Activated B cell treated with CpG ODN at 0.5 μM for 24 hours (primary cell): ENCODE measurements at regions not wholly inside any gene's neighbourhood (a gene's known extent, or its start where the extent isn't known, plus 50 kb on each side); places are given as distances from the start of the nearest gene placed in this dataset.

Source experiments
- ATAC-seq: fragments of 200-7000 bp; cut with Tn5 transposase; one replicate; pipeline ENCODE4 v1.10.0; 2021; ENCODE audit warnings: low read depth, mild to moderate bottlenecking, moderate library complexity
- CTCF ChIA-PET: fragments of 350-600 bp; sonication (Branson Sonifier 250); formaldehyde crosslinking; loops from one replicate; lab custom pipeline; 2021; ENCODE audit warnings: antibody characterized with exemption; lab: Charles Lee
- POLR2A ChIA-PET: fragments of 350-600 bp; sonication (Branson Sonifier 250); formaldehyde crosslinking; loops from one replicate; lab custom pipeline; 2021; ENCODE audit warnings: antibody characterized with exemption; lab: Charles Lee
- DNase-seq: peaks from one replicate; pipeline ENCODE4 v3.0.0; 2022
- H3K27ac Mint-ChIP-seq: one replicate; pipeline ENCODE4 v1.8.0; 2020; ENCODE audit warnings: mixed read lengths
- H3K27me3 Mint-ChIP-seq: one replicate; pipeline ENCODE4 v1.8.0; 2021; ENCODE audit warnings: mixed read lengths
- H3K36me3 Mint-ChIP-seq: one replicate; pipeline ENCODE4 v1.8.0; 2021; ENCODE audit warnings: low read depth, mixed read lengths
- H3K4me1 Mint-ChIP-seq: one replicate; pipeline ENCODE4 v1.8.0; 2021; ENCODE audit warnings: mixed read lengths
- H3K4me3 Mint-ChIP-seq: one replicate; pipeline ENCODE4 v1.8.0; 2020; ENCODE audit warnings: mild to moderate bottlenecking, mixed read lengths
- H3K9me3 Mint-ChIP-seq: one replicate; pipeline ENCODE4 v1.8.0; 2020; ENCODE audit warnings: mixed read lengths
- intact Hi-C: fragments of 100-400 bp; cut with micrococcal nuclease; formaldehyde crosslinking; loops from one replicate; pipeline ENCODE4 v1.15.1; 2024
- TF ChIP-seq, protein P1 (sequence below): fragments of 200-600 bp; IDR thresholded peaks from one replicate; pipeline ENCODE4 v1.8.0; 2022; ENCODE audit warnings: antibody characterized with exemption, mild to moderate bottlenecking

DNA sequence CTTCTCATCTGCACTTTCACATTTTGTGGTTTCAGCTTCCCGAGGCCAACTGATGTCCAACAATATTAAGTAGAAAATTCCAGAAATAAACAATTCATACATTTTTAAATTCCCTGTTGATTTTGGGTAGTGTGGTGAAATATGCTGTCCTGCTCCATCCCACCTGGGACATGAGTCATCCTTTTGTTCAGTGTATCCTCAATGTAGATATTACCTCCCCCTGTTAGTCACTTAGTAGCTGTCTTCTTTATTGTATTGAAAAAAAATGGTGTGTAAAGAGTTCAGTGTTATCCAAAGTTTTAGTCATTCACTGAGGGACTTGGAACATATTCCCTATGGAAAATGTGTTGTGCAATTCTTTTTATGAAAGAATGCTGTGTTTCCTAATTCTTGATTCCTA, 348.1 kb downstream of the SOCS6 start:
- no peak overlapping the region for H3K27ac Mint-ChIP-seq
- CTCF ChIA-PET: no interaction called here
- TF ChIP-seq, protein P1, sequence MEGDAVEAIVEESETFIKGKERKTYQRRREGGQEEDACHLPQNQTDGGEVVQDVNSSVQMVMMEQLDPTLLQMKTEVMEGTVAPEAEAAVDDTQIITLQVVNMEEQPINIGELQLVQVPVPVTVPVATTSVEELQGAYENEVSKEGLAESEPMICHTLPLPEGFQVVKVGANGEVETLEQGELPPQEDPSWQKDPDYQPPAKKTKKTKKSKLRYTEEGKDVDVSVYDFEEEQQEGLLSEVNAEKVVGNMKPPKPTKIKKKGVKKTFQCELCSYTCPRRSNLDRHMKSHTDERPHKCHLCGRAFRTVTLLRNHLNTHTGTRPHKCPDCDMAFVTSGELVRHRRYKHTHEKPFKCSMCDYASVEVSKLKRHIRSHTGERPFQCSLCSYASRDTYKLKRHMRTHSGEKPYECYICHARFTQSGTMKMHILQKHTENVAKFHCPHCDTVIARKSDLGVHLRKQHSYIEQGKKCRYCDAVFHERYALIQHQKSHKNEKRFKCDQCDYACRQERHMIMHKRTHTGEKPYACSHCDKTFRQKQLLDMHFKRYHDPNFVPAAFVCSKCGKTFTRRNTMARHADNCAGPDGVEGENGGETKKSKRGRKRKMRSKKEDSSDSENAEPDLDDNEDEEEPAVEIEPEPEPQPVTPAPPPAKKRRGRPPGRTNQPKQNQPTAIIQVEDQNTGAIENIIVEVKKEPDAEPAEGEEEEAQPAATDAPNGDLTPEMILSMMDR: no peak
- DNase-seq (no peak), ATAC-seq (no peak)
- H3K4me3 Mint-ChIP-seq: no peak overlapping the region
- no peaks in the 10 kb centered on the region for H3K36me3 Mint-ChIP-seq
- POLR2A ChIA-PET: no interaction called here
- no peaks in the 10 kb centered on the region for H3K4me1 Mint-ChIP-seq
- H3K9me3 Mint-ChIP-seq: no peaks in the 10 kb centered on the region
- H3K27me3 Mint-ChIP-seq: no peaks in the 10 kb centered on the region
- intact Hi-C loops: no loop called here

DNA sequence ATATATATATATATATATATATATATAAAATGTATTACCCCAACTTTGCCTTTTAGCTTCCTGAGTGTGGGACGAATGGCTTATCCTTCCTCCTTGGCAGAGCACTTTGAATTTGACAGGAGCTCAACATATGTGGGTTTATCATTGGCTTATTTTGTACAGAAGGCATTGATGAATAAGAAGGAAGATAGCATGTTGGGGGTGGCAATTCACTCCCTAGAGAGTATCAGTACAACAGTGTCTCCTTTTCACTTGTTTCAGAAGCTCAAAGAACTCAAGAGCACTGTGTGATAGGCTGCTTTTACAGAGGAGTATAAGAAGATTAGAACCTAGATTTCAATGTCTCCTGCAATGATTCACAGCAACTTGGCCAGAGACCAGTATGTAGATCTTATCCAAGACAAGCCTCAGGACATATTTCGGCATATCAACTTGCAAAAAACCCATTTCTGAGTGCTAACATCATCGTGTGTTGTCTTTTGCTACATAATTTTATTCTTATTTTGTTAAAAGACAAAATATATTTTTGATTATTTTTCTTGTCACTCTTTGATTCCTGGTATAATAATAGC, 345.8 kb downstream of the SOCS6 start:
- no peaks in the 10 kb centered on the region for H3K36me3 Mint-ChIP-seq

DNA sequence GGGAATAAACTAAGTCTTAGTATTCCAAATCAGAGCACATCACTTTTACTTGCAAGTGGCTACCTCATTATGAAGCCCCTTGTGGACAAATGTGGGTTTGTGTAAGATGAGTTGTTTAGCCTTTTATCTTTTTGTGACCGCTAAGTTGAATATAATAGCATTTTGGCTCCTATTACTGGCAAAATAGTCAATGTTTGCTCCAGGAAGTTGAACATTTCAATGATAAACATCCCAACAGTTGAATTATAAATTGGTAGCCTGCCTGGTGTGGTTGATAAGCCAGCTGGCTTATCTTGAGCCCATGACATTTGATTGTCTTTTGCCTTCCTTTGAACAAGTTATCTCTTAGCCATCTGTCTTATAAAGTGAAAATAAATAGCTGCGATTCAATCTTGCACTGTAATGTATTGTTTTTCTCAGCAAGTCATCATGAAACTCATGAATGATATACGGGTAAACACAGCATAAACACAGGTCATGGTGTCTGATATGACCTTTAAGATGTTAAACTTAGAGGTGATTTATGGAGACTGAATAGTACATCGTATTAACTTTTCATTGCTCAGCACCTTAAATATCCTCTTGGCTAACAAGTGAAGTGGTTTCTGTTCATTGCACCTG, 338.4 kb downstream of the SOCS6 start:
- H3K9me3 Mint-ChIP-seq: no peaks in the 10 kb centered on the region
- ATAC-seq (no peak), DNase-seq (no peak)
- intact Hi-C loops: no loop called here
- H3K27me3 Mint-ChIP-seq: no peaks in the 10 kb centered on the region
- no peaks in the 10 kb centered on the region for H3K4me1 Mint-ChIP-seq
- H3K36me3 Mint-ChIP-seq: no peaks in the 10 kb centered on the region
- ChIA-PET POLR2A (no interaction called here), CTCF (no interaction called here)
- TF ChIP-seq, protein P1: no peak
- no peak overlapping the region for H3K27ac Mint-ChIP-seq
- H3K4me3 Mint-ChIP-seq: no peak overlapping the region

More for the DNA sequence above, 345.8 kb downstream of the SOCS6 start:
- CTCF ChIA-PET: no interaction called here
- Mint-ChIP-seq H3K27ac (no peak overlapping the region), H3K9me3 (no peaks in the 10 kb centered on the region), H3K4me1 (no peaks in the 10 kb centered on the region), H3K27me3 (no peaks in the 10 kb centered on the region), H3K4me3 (no peak overlapping the region)
- ATAC-seq: no peak
- DNase-seq: no peak
- TF ChIP-seq, protein P1: no peak
- intact Hi-C loops: no loop called here
- POLR2A ChIA-PET: no interaction called here

DNA sequence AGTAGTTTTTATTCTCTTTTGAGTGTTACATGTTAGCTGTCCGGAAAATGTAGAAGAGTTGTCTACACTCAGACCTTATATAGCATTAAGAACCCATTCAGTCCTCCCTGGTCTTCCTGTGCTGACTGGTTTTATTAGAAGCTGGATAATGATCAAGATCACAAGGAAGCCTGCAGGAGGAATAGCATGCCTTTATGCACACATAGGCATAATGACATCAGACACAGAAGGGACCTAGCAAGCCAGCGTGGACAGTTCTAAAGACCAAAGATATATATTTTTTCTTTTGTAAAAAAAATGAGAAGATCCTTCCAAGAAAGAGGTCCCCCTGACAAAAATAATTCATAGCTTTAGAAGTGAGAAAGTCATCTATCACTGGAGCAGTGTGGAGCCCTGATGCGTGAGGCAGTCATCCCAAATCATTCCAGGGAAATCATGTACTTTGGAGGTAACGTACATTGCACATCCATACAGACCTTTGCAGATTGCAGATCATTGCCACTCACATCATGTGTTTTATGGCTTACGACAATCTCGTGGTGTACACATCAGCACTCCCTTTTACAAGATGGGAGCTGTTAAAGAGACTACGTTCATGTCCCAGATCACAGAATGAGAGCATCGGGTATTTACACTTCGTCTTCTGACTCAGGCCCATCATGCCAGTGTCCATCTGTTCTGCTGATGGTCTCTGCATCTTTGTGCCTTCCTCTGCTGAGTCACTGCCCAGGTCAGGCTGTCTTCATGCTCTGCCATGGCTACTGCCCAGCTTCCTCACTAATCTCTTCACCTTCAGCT, 334.0 kb downstream of the SOCS6 start:
- H3K36me3 Mint-ChIP-seq: no peaks in the 10 kb centered on the region
- no peak for ATAC-seq

DNA sequence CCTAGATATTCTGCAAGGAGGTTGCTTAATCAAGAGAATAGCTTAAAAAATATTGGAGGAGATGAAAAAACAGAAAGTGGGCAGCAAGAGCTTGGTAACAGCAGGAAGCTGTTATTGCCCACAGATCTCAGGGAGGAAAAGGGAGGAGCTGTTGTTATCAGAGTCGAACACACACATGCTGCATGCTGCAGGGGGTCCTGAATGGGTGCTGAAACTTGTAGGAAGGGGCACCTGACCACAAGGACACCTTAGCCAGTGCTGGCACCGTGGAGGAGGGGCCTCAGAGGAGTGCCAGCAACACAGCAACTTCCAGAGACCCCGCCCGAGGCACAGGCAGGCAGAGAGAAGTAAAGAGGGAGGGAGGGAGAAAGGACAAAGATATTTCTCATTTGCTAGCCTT, 332.9 kb downstream of the SOCS6 start:
- no peak overlapping the region for H3K4me3 Mint-ChIP-seq
- no peaks in the 10 kb centered on the region for H3K27me3 Mint-ChIP-seq
- TF ChIP-seq, protein P1: no peak
- CTCF ChIA-PET: no interaction called here
- H3K36me3 Mint-ChIP-seq: no peaks in the 10 kb centered on the region
- peaks cover 5% of the 10 kb centered on the region for H3K4me1 Mint-ChIP-seq
- no peak overlapping the region for H3K27ac Mint-ChIP-seq
- POLR2A ChIA-PET: no interaction called here
- no peak for DNase-seq
- peaks cover 2% of the 10 kb centered on the region for H3K9me3 Mint-ChIP-seq
- ATAC-seq: no peak
- intact Hi-C loops: no loop called here

More for the DNA sequence above, 334.0 kb downstream of the SOCS6 start:
- CTCF ChIA-PET: no interaction called here
- H3K4me1 Mint-ChIP-seq: peaks cover 5% of the 10 kb centered on the region
- POLR2A ChIA-PET: no interaction called here
- H3K9me3 Mint-ChIP-seq: peaks cover 2% of the 10 kb centered on the region
- no peak overlapping the region for H3K27ac Mint-ChIP-seq
- no peaks in the 10 kb centered on the region for H3K27me3 Mint-ChIP-seq
- intact Hi-C loops: no loop called here
- TF ChIP-seq, protein P1: no peak
- no peak for DNase-seq
- H3K4me3 Mint-ChIP-seq: no peak overlapping the region
